ENCODE measurements at regions not wholly inside any gene's neighbourhood (a gene's known extent, or its start where the extent isn't known, plus 50 kb on each side); places are given as distances from the start of the nearest gene placed in this dataset.
"Not testable (repeated sequence)": the region's sequence is repeated elsewhere in the genome, so short reads cannot be mapped to it uniquely, and the experiment has no call there.

- DNase-seq (ENCODE audit: low spot score): not testable (repeated sequence)
Observed at GRCh38 chr3:192968901-192969300, 51.2 kb upstream of the MB21D2 start.

- DNase-seq (ENCODE audit: low spot score): no peak
Observed at GRCh38 chr3:192980632-192981031, 63.0 kb upstream of the MB21D2 start.

DNA sequence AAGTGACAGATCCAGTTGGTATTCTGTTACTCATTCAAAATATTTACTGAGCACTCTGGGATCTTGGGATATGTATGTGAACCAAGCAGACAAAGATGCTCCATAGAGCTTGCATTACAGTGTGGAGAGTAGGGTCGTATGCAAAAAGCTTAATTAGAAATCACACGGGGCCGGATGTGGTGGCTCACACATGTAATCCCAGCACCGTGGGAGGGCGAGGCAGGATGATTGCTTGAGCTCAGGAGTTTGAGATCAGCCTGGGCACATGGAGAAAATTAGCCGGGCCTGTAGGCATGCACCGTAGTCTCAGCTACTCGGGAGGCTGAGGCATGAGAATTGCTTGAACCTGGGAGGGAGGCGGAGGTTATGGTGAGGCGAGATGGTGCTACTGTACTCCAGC, 68.7 kb upstream of the MB21D2 start:
- DNase-seq (ENCODE audit: low spot score): no peak

- DNase-seq (ENCODE audit: low spot score): no peak
Observed at GRCh38 chr3:192991356-192991755, 73.7 kb upstream of the MB21D2 start.

GRCh38 chr3:192992361-192992760, 74.7 kb upstream of the MB21D2 start:
- no peak for DNase-seq (ENCODE audit: low spot score)

GRCh38 chr3:192993411-192993810, 75.8 kb upstream of the MB21D2 start:
- no peak for DNase-seq (ENCODE audit: low spot score)

- DNase-seq (ENCODE audit: low spot score): peak; percentile 80
Observed at GRCh38 chr3:193001113-193001512, 83.5 kb upstream of the MB21D2 start.

DNA sequence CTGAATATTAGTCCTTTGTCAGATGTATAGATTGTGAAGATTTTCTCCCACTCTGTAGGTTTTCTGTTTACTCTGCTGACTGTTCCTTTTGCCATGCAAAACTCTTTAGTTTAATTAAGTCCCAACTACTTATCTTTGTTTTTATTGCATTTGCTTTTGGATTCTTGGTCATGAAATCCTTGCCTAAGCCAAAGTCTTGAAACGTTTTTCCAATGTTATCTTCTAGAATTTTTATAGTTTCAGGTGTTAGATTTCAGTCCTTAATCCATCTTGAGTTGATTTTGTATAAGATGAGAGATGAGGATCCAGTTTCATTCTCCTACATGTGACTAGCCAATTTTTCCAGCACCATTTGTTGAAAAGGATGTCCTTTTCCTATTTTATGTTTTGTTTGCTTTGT, 86.0 kb upstream of the MB21D2 start:
- not testable (repeated sequence) for DNase-seq (ENCODE audit: low spot score)

DNA sequence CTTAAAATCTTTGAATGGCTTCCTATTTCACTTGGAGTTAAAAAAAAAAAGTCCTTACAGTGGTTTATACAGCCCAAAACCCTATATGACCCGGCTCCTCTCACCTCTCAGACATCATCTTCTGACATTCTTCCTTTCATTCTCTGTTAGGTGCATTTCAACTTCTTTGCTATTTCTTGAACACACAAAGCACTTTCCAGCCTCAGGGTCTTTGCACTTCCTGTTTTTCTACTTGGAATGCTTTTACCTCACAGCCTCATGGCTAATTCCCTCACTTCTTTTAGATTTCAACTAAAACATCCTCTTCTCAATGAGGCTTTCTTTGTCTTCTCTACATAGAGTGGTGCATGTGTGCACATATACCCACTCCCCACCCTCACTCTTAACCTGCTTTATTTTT, 91.0 kb upstream of the MB21D2 start:
- no peak for DNase-seq (ENCODE audit: low spot score)

DNA sequence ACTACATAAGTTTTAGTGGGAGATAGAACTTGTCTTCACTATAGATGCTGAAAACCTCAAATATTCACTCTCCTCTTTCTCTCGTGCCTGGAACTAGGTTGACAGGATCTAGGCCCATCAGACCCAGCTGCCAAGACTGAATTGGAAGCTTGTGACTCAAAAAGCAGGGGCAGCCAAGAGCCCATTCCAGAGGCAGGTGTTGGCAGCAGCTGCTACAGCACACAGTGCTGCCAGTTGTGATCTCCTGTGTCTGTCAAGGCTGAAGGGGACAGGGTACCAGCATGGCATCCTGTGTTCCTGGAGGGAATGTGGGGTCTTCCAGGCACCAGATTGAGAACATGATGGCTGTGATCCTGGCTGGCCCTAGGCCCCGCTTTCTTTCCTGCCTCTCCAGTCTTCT, 92.5 kb upstream of the MB21D2 start:
- no peak for DNase-seq (ENCODE audit: low spot score)

DNA sequence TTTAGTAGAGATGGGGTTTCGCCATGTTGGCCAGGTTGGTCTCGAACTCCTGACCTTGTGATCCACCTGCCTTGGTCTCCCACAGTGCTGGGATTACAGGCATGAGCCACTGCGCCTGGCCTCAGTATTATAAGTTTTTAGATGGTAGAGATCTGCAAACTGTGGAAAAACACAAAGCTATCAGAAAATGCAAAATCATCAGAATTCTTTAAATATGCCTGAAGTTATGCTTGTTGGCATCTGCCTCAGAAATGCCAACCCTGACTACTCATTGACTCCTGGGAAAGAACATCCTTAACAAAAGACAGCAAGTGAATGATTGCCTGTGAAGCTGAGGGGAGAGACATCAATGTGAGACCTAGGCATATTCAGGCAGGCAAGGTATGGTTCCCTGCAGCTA, 94.3 kb upstream of the MB21D2 start:
- DNase-seq (ENCODE audit: low spot score): no peak

DNA sequence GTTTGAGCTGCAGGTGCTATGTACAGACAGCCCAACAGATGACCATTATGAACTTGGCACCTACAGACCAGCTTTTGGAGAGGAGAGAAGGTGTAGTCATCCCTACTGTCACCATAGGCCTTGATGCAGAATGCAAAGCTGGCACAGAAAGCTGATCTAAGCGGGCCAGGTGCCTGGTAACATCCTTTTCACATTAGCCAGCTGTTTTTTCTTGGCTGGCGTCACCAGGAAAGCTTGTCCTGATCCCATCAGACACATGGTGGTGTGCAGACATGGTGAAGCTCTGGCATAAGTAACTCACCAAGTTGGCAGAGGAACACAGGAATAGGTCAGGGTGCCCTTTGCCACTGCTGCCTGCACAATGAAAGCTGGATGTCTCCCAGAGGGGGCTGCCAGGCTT, 97.2 kb upstream of the MB21D2 start:
- no peak for DNase-seq (ENCODE audit: low spot score)

- DNase-seq (ENCODE audit: low spot score): peak; percentile 42
Observed at GRCh38 chr3:193016437-193016901, 98.8 kb upstream of the MB21D2 start.

DNA sequence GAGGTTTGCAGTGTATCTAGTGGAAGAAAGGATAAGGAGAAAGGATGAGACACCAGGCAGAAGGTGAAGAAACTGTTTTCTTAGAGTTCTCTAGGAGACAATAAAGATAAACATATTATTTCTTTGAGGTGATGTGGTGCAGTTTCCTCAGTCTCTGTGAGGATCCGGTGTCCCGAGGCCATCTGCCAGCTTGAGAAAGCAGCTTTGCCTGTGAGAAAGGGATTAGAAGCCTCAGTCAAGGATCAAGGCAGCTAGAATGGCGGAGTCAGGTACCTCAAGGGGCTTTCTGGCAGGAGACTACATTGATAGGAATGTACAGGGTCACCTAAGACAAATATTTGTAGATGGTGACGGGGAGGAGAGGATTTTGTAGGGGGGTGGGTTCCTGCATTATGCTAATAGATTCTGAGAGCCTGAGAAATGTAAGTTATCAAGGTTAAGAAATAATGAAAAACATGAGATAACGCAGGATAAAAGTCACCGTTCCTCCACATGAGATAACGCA, 103.9 kb upstream of the MB21D2 start:
- no peak for DNase-seq (ENCODE audit: low spot score)

DNA sequence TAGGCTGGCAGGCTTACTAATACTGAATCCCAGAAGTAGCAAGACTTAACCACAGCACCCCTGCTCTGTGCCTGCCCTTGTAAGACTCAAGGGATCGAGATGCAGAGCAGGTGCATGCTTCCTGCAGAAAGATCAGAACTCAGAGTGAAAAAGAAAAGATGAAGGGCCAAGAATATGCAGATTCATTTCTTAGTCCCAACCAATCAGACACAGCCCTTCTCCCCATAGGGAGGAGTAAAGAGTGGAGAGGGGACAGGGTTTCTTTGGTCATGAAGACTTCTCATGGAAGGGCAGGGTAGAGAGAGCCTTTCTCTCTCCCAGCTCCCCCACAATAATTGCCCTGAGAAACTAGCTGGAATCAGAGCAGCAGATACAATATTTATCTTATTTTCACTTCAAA, 105.6 kb upstream of the MB21D2 start:
- DNase-seq (ENCODE audit: low spot score): no peak

GRCh38 chr3:193028258-193028657, 110.6 kb upstream of the MB21D2 start:
- DNase-seq (ENCODE audit: low spot score): no peak

DNA sequence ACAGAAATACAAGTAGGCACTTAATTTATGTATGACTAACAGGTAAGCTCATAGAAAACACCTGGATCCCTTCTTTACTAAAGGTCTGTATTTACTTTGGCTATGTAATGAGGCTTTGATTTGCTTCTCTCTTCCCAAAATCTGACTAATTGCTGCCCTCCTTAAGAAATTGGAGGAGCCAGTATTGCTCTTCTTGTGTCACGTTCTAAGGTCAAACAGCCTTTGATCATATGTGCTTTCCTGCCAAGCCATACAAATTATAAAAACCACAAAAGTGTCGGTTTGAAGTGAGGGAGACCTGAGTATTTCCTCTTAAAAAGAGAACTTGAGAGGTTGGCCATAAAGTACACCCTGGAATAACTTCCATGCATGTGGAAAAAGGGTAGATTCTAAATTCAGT, 112.1 kb upstream of the MB21D2 start:
- peak; percentile 17 for DNase-seq (ENCODE audit: low spot score)

DNA sequence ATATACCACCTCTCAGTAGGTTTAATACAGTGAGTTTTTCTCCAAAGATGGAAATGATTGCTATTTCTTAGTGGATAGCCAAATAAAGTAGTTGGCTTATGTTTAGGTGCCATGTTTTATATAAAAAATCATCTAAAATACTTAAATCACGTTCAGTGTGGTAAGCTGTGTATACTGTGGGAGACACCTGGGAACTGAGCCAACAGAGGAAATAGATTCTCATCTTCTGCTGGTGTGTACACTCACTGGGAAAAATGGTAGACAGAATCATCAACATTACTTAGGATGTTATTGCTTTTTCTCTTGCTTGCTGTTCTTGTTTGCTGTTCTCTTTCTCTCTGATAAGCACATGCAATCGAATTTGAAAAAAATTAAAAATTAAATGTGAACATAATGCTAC, 112.6 kb upstream of the MB21D2 start:
- no peak for DNase-seq (ENCODE audit: low spot score)

- DNase-seq (ENCODE audit: low spot score): no peak
Observed at GRCh38 chr3:193031911-193032310, 114.3 kb upstream of the MB21D2 start.

DNA sequence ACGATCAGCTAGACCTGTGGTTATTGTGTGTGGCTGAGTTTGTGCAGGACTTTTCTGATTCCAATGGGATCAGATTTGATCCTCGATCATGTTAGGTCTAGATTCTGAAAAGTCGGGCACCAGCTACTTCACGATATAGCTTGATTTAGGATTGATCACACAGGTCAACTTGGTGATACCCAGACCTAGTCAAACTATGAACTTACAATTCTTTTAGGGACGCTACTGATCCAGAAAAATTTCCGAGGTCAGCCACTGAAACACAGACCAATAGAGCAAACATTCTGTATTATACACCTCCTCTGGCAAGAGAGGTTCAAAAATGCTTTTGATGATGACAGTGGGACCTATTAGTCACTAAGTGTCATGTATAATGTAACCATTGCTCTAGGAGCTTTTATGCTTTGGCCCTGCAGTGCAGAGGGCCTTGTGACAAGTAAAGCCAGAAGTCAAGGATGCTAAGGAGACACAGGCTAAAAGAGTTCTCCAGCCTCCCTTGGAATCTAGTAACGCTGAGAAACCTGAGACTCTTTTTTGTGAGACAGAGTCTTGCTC, 115.6 kb upstream of the MB21D2 start:
- no peak for DNase-seq (ENCODE audit: low spot score)

DNA sequence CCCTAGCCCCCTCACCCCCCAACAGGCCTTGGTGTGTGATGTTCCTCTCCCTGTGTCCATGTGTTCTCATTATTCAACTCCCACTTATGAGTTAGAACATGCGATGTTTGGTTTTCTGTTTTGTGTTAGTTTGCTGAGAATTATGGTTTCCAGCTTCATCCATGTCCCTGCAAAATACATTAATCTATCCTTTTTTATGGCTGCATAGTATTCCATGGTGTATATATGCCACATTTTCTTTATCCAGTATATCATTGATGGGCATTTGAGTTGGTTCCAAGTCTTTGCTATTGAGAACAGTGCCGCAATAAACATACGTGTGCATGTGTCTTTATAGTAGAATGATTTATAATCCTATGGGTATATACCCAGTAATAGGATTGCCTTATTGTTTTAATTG, 120.2 kb upstream of the MB21D2 start:
- not testable (repeated sequence) for DNase-seq (ENCODE audit: low spot score)

DNA sequence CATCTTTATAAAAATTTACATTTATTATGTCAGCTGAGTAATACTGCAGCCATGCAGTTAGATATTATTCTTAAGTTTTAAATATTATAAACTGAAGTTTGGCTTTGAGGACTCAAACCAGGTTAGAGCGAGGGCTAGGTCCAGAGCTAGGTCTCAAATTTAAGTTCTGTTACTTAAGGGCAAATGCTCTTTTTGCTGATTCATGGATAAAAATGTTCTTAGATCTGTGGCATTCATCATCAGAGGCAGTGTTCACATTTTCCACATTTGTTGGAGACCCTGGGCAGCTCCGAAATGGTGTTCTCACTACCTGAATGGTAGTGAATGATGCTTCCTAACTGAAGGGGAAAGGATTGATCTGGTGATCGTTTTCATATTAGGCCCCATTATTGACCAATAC, 121.4 kb upstream of the MB21D2 start:
- DNase-seq (ENCODE audit: low spot score): no peak

GRCh38 chr3:193040836-193041672, 123.4 kb upstream of the MB21D2 start:
- DNase-seq (ENCODE audit: low spot score): peak; percentile 55

GRCh38 chr3:193046371-193046770, 128.7 kb upstream of the MB21D2 start:
- DNase-seq (ENCODE audit: low spot score): no peak
